Thyroid gland (tissue), 4 donors: ENCODE measurements at regions not wholly inside any gene's neighbourhood (a gene's known extent, or its start where the extent isn't known, plus 50 kb on each side); places are given as distances from the start of the nearest gene placed in this dataset.

Experiments used
- DNase-seq, 2 donors: peaks; one replicate each; pipeline ENCODE4 v3.0.0-alpha.2; 2019
- H3K27ac ChIP-seq, 3 donors: fragments of 200-600 bp; sonication (generic); 1 replicate in 2 of 3; 2 replicates in 1 of 3; pipeline ENCODE4 v1.5.1; 2016 to 2019; ENCODE audit warnings: mild to moderate bottlenecking in 1 of 3, moderate library complexity in 1 of 3
- H3K27me3 ChIP-seq: fragments of 200-600 bp; sonication (generic); one replicate; pipeline ENCODE4 v1.5.1; 2019
- H3K36me3 ChIP-seq, 2 donors: fragments of 200-600 bp; sonication (generic); one replicate each; pipeline ENCODE4 v1.5.1; 2016 to 2019
- H3K4me1 ChIP-seq, 2 donors: fragments of 200-600 bp; sonication (generic); one replicate each; pipeline ENCODE4 v1.5.1; 2017 to 2019
- H3K4me3 ChIP-seq, 3 donors: fragments of 200-600 bp; sonication (generic); replicated peaks in 1 of 3; 1 replicate in 2 of 3; 2 replicates in 1 of 3; pipeline ENCODE4 v1.5.1; 2016; ENCODE audit warnings: mild to moderate bottlenecking in 1 of 3
- H3K9me3 ChIP-seq: fragments of 200-600 bp; sonication (generic); one replicate; pipeline ENCODE4 v1.5.1; 2017
- CTCF ChIP-seq, 6 experiments: fragments of 200-600 bp in 3 of 6; fragments of 450-650 bp in 3 of 6; sonication (generic) in 3 of 6; IDR thresholded peaks; one replicate each; pipeline ENCODE4 v1.5.1; 2016 to 2019; ENCODE audit warnings: antibody characterized with exemption in 6 of 6, mild to moderate bottlenecking in 2 of 6, inconsistent platforms in 1 of 6, moderate library complexity in 1 of 6
- POLR2A ChIP-seq, 2 donors: fragments of 450-650 bp; IDR thresholded peaks; one replicate each; pipeline ENCODE4 v1.6.1; 2017; ENCODE audit warnings: antibody characterized with exemption in 2 of 2, mild to moderate bottlenecking in 2 of 2, moderate library complexity in 1 of 2
- WGBS, 2 donors: methylation state at CpG; one replicate each; pipeline ENCODE4 v1.1.5; 2017; 5-methylcytosine and 5-hydroxymethylcytosine counted together
- intact Hi-C: fragments of 100-400 bp; cut with DNase I; formaldehyde crosslinking; loops from one replicate; pipeline ENCODE4 v1.15.1; 2023

- intact Hi-C loops: no loop called here
- H3K9me3 ChIP-seq: no peaks in the 10 kb centered on the region
- H3K27ac ChIP-seq: no peak overlapping the region
- H3K4me1 ChIP-seq: no peaks in the 10 kb centered on the region
- H3K4me3 ChIP-seq: no peak overlapping the region
- WGBS, 2 donors: 43 to 58% methylated on average over 2 of the region's 2 CpGs
- H3K36me3 ChIP-seq: no peaks in the 10 kb centered on the region
- no peak for TF ChIP-seq POLR2A (IDR thresholded peaks at IDR 0.05)
- TF ChIP-seq CTCF (IDR thresholded peaks at IDR 0.05): no peak
- no peak for DNase-seq
- no peaks in the 10 kb centered on the region for H3K27me3 ChIP-seq
These were observed 100.9 kb upstream of the RXFP1 start for GRCh38 chr4:158420782-158421181.

- 28 to 39% methylated on average over 1 of the region's 1 CpG for WGBS, 2 donors
- H3K36me3 ChIP-seq: no peaks in the 10 kb centered on the region
These were observed 99.1 kb upstream of the RXFP1 start for GRCh38 chr4:158422546-158422945.

DNA sequence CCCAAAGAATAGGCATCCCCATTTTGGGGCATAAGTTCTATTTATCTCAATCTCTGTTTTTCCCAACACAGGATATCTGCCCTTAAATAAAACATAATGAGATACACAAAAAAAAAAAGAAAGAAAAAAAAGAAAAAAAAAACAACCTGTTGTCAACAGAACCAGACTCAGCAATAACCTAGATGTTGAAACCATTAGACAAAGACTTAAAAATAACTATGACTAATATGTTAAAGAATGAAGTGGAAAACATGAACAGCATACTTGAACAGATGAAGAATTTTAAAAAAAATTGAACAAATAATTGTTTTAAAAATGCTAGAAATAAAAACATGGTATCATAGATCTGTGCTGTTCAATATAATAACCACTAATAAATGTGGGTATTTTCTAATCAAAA is 93.4 kb upstream of the RXFP1 start:
- no peak for TF ChIP-seq POLR2A (IDR thresholded peaks at IDR 0.05)
- TF ChIP-seq CTCF (IDR thresholded peaks at IDR 0.05): no peak

More at GRCh38 chr4:158422546-158422945, 99.1 kb upstream of the RXFP1 start:
- no peak overlapping the region for H3K27ac ChIP-seq
- TF ChIP-seq POLR2A (IDR thresholded peaks at IDR 0.05) (no peak), CTCF (IDR thresholded peaks at IDR 0.05) (no peak)
- no peak overlapping the region for H3K4me3 ChIP-seq
- no peak for DNase-seq
- H3K9me3 ChIP-seq: no peaks in the 10 kb centered on the region
- H3K27me3 ChIP-seq: no peaks in the 10 kb centered on the region
- intact Hi-C loops: no loop called here
- no peaks in the 10 kb centered on the region for H3K4me1 ChIP-seq

GRCh38 chr4:158442736-158443135 is 78.9 kb upstream of the RXFP1 start:
- no peaks in the 10 kb centered on the region for H3K4me1 ChIP-seq
- H3K36me3 ChIP-seq: no peaks in the 10 kb centered on the region
- H3K27me3 ChIP-seq: no peaks in the 10 kb centered on the region
- no peak overlapping the region for H3K27ac ChIP-seq
- TF ChIP-seq POLR2A (IDR thresholded peaks at IDR 0.05) (no peak), CTCF (IDR thresholded peaks at IDR 0.05) (no peak)
- intact Hi-C loops: no loop called here
- no peak overlapping the region for H3K4me3 ChIP-seq
- H3K9me3 ChIP-seq: no peaks in the 10 kb centered on the region
- no peak for DNase-seq

More for the DNA sequence above, 93.4 kb upstream of the RXFP1 start:
- H3K36me3 ChIP-seq: no peaks in the 10 kb centered on the region
- no peaks in the 10 kb centered on the region for H3K4me1 ChIP-seq
- H3K27me3 ChIP-seq: no peaks in the 10 kb centered on the region
- no peak overlapping the region for H3K27ac ChIP-seq
- no peak overlapping the region for H3K4me3 ChIP-seq
- intact Hi-C loops: no loop called here
- H3K9me3 ChIP-seq: no peaks in the 10 kb centered on the region
- DNase-seq: no peak

DNA sequence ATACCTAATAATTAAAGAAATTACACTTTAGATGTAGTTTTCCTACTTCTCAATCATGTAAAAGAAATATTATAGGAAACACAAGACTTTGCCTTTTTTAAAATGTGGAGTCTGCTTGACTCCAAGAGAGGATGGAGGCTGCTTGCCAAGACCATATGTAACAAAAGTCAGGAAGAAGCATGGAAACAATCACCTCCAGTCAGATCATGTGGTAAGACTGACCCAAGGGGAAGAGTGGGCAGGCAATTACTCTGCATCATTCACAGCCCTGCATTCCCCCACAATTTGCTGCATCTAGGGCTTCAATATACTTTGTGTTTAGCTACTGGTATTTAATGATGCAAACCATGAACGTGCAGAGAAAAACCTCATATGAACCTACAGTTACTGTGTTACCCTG is 78.0 kb upstream of the RXFP1 start:
- Histone ChIP-seq H3K27me3 (no peaks in the 10 kb centered on the region), H3K27ac (no peak overlapping the region), H3K4me3 (no peak overlapping the region), H3K4me1 (no peaks in the 10 kb centered on the region), H3K9me3 (no peaks in the 10 kb centered on the region), H3K36me3 (no peaks in the 10 kb centered on the region)
- intact Hi-C loops: no loop called here
- TF ChIP-seq CTCF (IDR thresholded peaks at IDR 0.05): no peak
- no peak for TF ChIP-seq POLR2A (IDR thresholded peaks at IDR 0.05)
- DNase-seq: no peak
- 53 to 74% methylated on average over 1 of the region's 1 CpG for WGBS, 2 donors
